Pulmonary artery endothelial cell (primary cell): ENCODE measurements at regions not wholly inside any gene's neighbourhood (a gene's known extent, or its start where the extent isn't known, plus 50 kb on each side); places are given as distances from the start of the nearest gene placed in this dataset.
"Not testable (repeated sequence)": the region's sequence is repeated elsewhere in the genome, so short reads cannot be mapped to it uniquely, and the experiment has no call there.

Source experiments
- DNase-seq: peaks from one replicate; pipeline ENCODE4 v3.0.0-alpha.2; 2011; ENCODE audit warnings: low read depth, low spot score

- DNase-seq = no peak
Measured at GRCh38 chr14:58985786-58986185, 202.7 kb upstream of the DAAM1 start.

GRCh38 chr14:58987591-58987990, 200.9 kb upstream of the DAAM1 start:
- no peak for DNase-seq

- no peak for DNase-seq
Measured at GRCh38 chr14:58992935-58993334, 195.5 kb upstream of the DAAM1 start.

- no peak for DNase-seq
Measured at GRCh38 chr14:58994130-58994529, 194.3 kb upstream of the DAAM1 start.

DNA sequence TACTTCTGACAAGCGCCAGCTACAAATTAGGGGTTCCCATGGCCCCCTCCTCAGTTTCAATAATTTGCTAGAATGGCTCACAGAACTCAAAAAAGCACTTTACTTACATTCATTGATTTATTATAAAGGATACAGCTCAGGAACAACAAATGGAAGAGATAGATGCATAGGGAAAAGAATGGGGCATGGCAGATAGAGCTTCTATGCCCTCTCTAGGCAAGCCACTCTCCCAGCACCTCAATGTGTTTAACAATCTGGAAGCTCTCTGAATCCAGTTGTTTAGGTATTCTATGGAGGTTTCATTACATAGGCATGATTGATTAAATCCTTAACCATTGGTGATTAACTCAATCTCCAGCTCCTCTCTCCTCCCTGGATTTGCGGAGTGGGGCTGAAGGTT, 184.5 kb upstream of the DAAM1 start:
- no peak for DNase-seq

DNA sequence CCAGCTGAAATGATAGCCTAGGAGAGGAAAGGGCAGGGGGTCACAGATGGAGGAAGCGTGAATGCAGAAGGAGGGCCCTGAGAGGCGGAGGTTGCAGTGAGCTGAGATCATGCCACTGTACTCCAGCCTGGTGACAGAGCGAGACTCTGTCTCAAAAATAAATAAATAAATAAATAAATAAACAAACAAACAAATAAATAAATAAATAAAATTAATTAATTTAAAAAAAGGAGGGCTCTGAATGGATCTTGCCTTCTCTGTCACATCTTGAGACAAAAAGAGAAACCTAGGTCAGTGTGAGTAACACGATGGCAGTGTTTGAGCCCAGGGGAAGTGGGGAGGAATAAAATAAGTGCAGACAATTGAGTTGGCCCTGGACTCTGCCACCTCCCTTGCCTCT, 182.3 kb upstream of the DAAM1 start:
- DNase-seq = not testable (repeated sequence)

GRCh38 chr14:59009967-59010366, 178.5 kb upstream of the DAAM1 start:
- no peak for DNase-seq

- DNase-seq = no peak
Measured at GRCh38 chr14:59013672-59014298, 174.7 kb upstream of the DAAM1 start.

GRCh38 chr14:59015482-59015881, 173.0 kb upstream of the DAAM1 start:
- DNase-seq = no peak

DNA sequence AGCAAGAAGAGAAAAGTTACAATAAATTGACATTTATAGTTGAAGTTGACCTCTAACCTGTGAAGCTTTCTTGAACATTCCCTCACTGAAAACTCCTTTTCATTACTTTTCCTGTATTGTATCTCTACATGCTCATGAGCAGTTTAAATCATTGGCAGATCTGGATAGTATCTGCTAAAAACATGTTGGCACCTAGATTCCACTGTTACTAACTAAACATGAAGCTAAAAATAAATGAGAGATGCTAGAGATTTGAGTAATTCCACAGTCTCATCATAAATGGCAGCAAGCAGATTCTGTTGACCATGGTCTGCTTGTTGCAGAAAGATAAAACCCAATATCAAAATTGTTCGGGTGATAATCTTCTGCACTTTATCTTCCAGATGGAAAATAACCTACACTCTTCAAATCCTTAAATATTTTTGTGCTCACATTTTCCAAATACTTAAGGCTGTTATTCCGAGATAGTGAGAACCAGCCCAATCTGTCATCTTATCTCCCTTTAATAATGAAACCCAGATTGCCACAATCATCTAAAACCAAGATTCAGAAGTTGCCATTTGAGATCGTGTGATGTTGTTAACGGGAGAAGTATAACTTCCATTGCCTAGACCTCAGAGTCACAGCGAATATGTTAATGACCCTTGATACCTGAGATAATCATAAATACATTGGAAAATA, 171.0 kb upstream of the DAAM1 start:
- DNase-seq = no peak

- no peak for DNase-seq
Measured at GRCh38 chr14:59018460-59018859, 170.0 kb upstream of the DAAM1 start.

DNA sequence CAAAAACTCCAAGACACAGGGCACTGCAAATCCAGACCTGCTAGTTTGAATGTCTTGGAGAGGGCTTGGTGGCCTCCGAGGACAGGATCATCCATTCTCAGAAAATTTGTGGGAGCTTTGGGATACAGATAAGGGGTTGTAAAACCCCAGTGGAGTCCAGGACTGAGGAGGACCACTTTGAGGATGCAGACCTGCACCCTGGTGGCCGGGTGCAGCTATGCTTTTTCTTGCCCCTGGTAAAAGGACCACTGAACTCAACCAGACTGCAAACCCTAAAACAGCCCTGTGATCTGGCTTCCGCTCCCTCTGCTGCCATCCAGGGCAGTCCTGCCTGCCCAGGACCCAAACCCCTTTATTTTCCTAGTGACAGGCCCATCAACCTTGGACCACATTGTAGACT, 169.5 kb upstream of the DAAM1 start:
- DNase-seq = no peak

DNA sequence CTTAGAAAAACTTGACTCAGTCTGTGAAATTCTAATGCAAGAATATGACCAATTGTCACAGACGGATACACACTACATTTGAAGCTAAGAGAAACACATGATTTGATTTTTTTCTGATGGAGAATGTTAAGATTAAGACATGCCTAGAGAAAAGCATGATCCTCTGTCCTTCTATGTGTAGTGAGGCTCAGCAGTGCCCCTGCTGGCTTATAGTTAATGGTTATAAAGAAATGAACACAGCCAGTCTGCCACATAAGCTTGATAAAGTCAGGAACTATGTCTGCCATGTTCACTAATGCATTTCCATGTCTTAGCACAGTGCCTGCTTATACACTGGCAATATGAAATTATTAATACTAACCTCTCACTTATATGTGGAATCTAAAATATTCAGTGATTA, 168.1 kb upstream of the DAAM1 start:
- DNase-seq = no peak

DNA sequence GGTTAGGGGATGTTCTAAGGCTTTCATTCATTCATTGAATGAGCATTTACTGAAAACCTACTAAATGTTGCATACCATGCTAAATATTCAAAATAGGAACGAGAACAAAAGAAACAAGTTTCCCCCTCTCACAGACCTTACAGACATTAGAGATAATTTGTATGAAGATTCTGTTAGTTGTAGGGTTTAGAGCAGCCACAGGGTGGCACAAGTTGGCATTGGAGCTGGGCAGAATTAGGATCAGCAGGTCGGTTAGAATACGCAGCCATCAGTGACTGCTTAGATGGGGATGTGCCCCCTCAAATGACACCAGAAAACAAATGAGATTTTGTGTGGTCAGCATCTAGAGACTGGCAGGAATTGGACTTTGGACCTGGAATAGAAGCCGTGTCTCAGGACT, 166.3 kb upstream of the DAAM1 start:
- no peak for DNase-seq

DNA sequence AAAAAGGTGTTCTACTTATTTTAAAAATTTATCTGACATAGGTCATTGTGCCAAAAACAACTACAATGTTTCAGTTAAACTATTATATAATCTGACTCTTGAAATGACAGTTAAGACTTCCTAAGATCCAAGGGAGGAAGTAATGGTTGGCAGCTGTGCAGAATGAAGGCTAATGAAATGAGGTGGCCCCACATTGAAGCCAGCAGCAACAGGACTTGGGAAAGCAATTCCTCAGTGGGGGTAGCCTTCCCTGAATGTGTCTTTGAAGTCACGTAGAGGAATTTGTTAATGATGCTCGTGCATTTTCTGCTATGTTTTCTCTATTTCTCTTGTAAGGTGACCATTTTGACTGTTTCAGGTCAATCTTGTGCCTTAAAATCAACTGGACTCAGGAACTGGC, 162.4 kb upstream of the DAAM1 start:
- no peak for DNase-seq

DNA sequence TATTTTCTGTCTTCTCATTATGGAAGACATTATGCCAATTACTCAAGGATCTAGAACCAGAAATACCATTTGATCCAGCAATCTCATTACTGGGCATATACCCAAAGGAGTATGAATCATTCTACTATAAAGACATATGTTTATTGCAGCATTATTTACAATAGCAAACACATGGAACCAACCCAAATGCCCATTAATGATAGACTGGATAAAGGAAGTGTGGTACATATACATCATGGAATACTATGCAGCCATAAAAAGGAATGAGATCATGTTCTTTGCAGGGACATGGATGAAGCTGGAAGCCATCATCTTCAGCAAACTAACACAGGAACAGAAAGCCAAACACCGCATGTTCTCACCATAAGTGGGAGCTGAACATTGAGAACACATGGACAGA, 161.8 kb upstream of the DAAM1 start:
- DNase-seq = not testable (repeated sequence)

GRCh38 chr14:59028476-59029202, 159.8 kb upstream of the DAAM1 start:
- DNase-seq = peak; percentile 30

GRCh38 chr14:59032826-59033225, 155.6 kb upstream of the DAAM1 start:
- DNase-seq = no peak

DNA sequence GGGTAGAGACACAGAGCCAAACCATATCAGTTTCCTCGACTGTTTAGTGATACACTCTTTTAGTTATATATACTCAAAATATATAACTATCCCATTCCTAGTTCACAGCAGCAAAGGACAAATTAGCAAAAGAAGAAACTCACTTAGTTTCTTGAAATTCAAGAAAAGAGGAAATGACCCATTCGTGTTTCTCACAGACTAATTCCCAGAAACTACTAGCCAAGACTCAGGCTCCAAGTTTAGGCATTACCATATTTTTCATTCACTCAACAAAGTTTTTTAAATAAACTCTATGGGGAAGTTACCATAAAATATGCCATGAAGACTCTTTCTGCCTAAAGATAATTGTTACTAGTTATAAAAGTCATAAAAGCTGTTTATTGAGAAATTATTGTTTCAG, 152.3 kb upstream of the DAAM1 start:
- DNase-seq = no peak

- DNase-seq = no peak
Measured at GRCh38 chr14:59037086-59037485, 151.4 kb upstream of the DAAM1 start.

GRCh38 chr14:59037620-59038019, 150.8 kb upstream of the DAAM1 start:
- no peak for DNase-seq

- no peak for DNase-seq
Measured at GRCh38 chr14:59038746-59039145, 149.7 kb upstream of the DAAM1 start.

- DNase-seq = no peak
Measured at GRCh38 chr14:59041308-59041707, 147.2 kb upstream of the DAAM1 start.
